DND-41 (cell line): ENCODE measurements at regions not wholly inside any gene's neighbourhood (a gene's known extent, or its start where the extent isn't known, plus 50 kb on each side); places are given as distances from the start of the nearest gene placed in this dataset.
"Not testable (repeated sequence)": the region's sequence is repeated elsewhere in the genome, so short reads cannot be mapped to it uniquely, and the experiment has no call there.

Experiments
- ATAC-seq: fragments of 200-7000 bp; cut with Tn5 transposase; 3 replicates; pipeline ENCODE4 v1.9.1; 2021; ENCODE audit warnings: low read depth; ENCODE audit not compliant: insufficient read depth
- DNase-seq: peaks from one replicate; pipeline ENCODE4 v3.0.0-alpha.2; 2020
- H2AFZ ChIP-seq: 2 replicates; pipeline ENCODE4 v1.6.0; 2012; ENCODE audit warnings: low read depth, low read length
- H3K27ac ChIP-seq: 2 replicates; pipeline ENCODE4 v1.5.1; 2012; ENCODE audit warnings: low read length, inconsistent platforms
- H3K27me3 ChIP-seq: fragments of 200-600 bp; sonication (generic); 2 replicates; pipeline ENCODE4 v1.6.0; 2012; ENCODE audit warnings: low read length, mild to moderate bottlenecking, inconsistent platforms; ENCODE audit not compliant: insufficient read depth, poor library complexity
- H3K36me3 ChIP-seq: 2 replicates; pipeline ENCODE4 v1.5.1; 2012; ENCODE audit warnings: low read length, inconsistent platforms; ENCODE audit not compliant: insufficient read depth
- H3K4me1 ChIP-seq: 2 replicates; pipeline ENCODE4 v1.5.1; 2012; ENCODE audit warnings: mild to moderate bottlenecking, low read length; ENCODE audit not compliant: insufficient read depth
- H3K4me2 ChIP-seq: 2 replicates; pipeline ENCODE4 v1.6.0; 2012; ENCODE audit warnings: mild to moderate bottlenecking, moderate library complexity, low read length, inconsistent platforms; ENCODE audit not compliant: insufficient read depth
- H3K4me3 ChIP-seq, 2 experiments: fragments of 200-600 bp in 1 of 2; shearing (Covaris generic) in 1 of 2; 2 replicates each; pipeline ENCODE4 v1.5.1; 2012 to 2016; ENCODE audit warnings: inconsistent platforms in 2 of 2, low read length in 2 of 2, mild to moderate bottlenecking in 2 of 2, low read depth in 1 of 2, moderate library complexity in 1 of 2
- H3K79me2 ChIP-seq: 2 replicates; pipeline ENCODE4 v1.6.0; 2012; ENCODE audit warnings: low read length, inconsistent platforms; ENCODE audit not compliant: insufficient read depth
- H3K9ac ChIP-seq: 2 replicates; pipeline ENCODE4 v1.6.0; 2012; ENCODE audit warnings: low read depth, mild to moderate bottlenecking, inconsistent platforms, low read length, moderate library complexity
- H3K9me3 ChIP-seq: 2 replicates; pipeline ENCODE4 v1.5.1; 2012; ENCODE audit warnings: low read length, moderate library complexity, mild to moderate bottlenecking, inconsistent platforms; ENCODE audit not compliant: insufficient read depth, severe bottlenecking
- H4K20me1 ChIP-seq: 2 replicates; pipeline ENCODE4 v1.6.0; 2012; ENCODE audit warnings: low read length; ENCODE audit not compliant: insufficient read depth
- CTCF ChIP-seq: IDR thresholded peaks from 2 replicates; pipeline ENCODE4 v1.5.1; 2012; ENCODE audit warnings: borderline replicate concordance, low read length, moderate library complexity, mild to moderate bottlenecking; ENCODE audit not compliant: poor library complexity, severe bottlenecking; ENCODE audit errors: extremely low read depth
- EZH2 ChIP-seq: IDR thresholded peaks from 3 replicates; pipeline ENCODE4 v1.6.1; 2012; ENCODE audit warnings: borderline replicate concordance, low read depth, mild to moderate bottlenecking, moderate library complexity, low read length, inconsistent platforms; ENCODE audit not compliant: severe bottlenecking

- Histone ChIP-seq H4K20me1 (no peaks in the 10 kb centered on the region), H3K27ac (no peak overlapping the region), H3K9me3 (no peaks in the 10 kb centered on the region), H2AFZ (no peak overlapping the region), H3K36me3 (no peaks in the 10 kb centered on the region), H3K79me2 (no peaks in the 10 kb centered on the region), H3K9ac (no peak overlapping the region), H3K4me2 (no peak overlapping the region), H3K4me3 (no peak overlapping the region), H3K27me3 (no peaks in the 10 kb centered on the region), H3K4me1 (no peaks in the 10 kb centered on the region)
- TF ChIP-seq EZH2 (no peak), CTCF (no peak)
- DNase-seq (no peak), ATAC-seq (no peak)
Measured at GRCh38 chr12:72747111-72747849, 475.1 kb downstream of the TRHDE start.

GRCh38 chr12:72748971-72749370, 476.8 kb downstream of the TRHDE start:
- Histone ChIP-seq H3K79me2 (no peaks in the 10 kb centered on the region), H4K20me1 (no peaks in the 10 kb centered on the region), H3K27me3 (no peaks in the 10 kb centered on the region), H3K27ac (no peak overlapping the region), H3K9me3 (no peaks in the 10 kb centered on the region), H3K36me3 (no peaks in the 10 kb centered on the region), H2AFZ (no peak overlapping the region), H3K4me3 (no peak overlapping the region), H3K4me1 (no peaks in the 10 kb centered on the region), H3K4me2 (no peak overlapping the region), H3K9ac (no peak overlapping the region)
- TF ChIP-seq EZH2 (no peak), CTCF (no peak)
- no peak for DNase-seq
- ATAC-seq, result no peak

DNA sequence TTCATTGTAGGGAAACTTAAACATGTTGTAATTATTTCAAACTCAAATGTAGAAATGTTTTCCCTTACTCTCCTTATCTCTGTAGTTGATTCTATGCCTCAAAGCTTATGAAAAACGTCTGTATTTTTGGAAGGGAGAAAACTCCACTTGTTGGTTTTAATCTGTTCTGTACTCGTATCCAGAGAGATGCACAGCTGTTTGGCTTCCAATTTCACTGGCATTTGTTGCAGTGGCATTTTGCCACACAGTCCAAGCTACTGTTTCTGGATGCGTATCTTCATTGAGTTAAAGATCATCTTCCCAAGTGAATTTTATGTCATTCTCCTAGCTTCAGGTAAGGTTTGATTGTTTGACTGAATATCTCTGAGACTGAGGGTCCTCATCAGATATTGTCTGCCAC, 481.4 kb downstream of the TRHDE start:
- Histone ChIP-seq H3K4me3 (no peak overlapping the region), H3K27ac (no peak overlapping the region), H3K36me3 (no peaks in the 10 kb centered on the region), H2AFZ (no peak overlapping the region), H4K20me1 (no peaks in the 10 kb centered on the region), H3K27me3 (no peaks in the 10 kb centered on the region), H3K4me1 (no peaks in the 10 kb centered on the region), H3K9ac (no peak overlapping the region), H3K9me3 (no peaks in the 10 kb centered on the region), H3K79me2 (no peaks in the 10 kb centered on the region), H3K4me2 (no peak overlapping the region)
- ATAC-seq, result no peak
- no peak for TF ChIP-seq EZH2
- TF ChIP-seq CTCF, result no peak
- no peak for DNase-seq

DNA sequence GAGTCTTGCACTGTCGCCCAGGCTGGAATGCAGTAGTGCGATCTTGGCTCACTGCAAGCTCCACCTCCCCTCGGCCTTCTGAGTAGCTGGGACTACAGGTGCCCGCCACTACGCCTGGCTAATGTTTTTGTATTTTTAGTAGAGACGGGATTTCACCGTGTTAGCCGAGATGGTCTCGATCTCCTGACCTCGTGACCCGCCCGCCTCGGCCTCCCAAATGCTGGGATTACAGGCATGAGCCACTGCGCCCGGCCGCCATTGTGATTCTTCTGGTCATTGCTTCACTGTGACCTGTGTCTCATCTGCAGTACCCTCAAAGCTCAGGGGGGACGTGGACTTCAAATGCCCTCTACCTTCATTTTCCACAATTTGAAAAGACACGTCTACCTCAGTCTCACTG, 481.9 kb downstream of the TRHDE start:
- H3K79me2 ChIP-seq, DNase-seq, H3K27ac ChIP-seq, ATAC-seq, H3K4me3 ChIP-seq, H4K20me1 ChIP-seq, H2AFZ ChIP-seq, H3K9me3 ChIP-seq, H3K36me3 ChIP-seq, H3K4me1 ChIP-seq, H3K4me2 ChIP-seq, H3K9ac ChIP-seq, H3K27me3 ChIP-seq: not testable (repeated sequence)
